Esophagus (tissue), 2 donors: ENCODE measurements at regions not wholly inside any gene's neighbourhood (a gene's known extent, or its start where the extent isn't known, plus 50 kb on each side); places are given as distances from the start of the nearest gene placed in this dataset.

Experiments used
- H3K27ac ChIP-seq, 2 donors: one replicate each; pipeline ENCODE4 v1.5.1; 2013; ENCODE audit warnings: low read depth in 2 of 2, mild to moderate bottlenecking in 2 of 2, inconsistent platforms in 1 of 2, low read length in 1 of 2, moderate library complexity in 1 of 2
- H3K27me3 ChIP-seq, 2 donors: one replicate each; pipeline ENCODE4 v1.6.1; 2013; ENCODE audit warnings: low read length in 2 of 2, control low read depth in 1 of 2, mild to moderate bottlenecking in 1 of 2; ENCODE audit not compliant: insufficient read depth in 2 of 2, control insufficient read depth in 1 of 2
- H3K36me3 ChIP-seq, 2 donors: one replicate each; pipeline ENCODE4 v1.6.1; 2013; ENCODE audit warnings: low read length in 1 of 2; ENCODE audit not compliant: control insufficient read depth in 2 of 2, insufficient read depth in 2 of 2
- H3K4me1 ChIP-seq, 2 donors: one replicate each; pipeline ENCODE4 v1.6.1; 2013; ENCODE audit warnings: low read length in 1 of 2; ENCODE audit not compliant: control insufficient read depth in 2 of 2, insufficient read depth in 2 of 2
- H3K4me3 ChIP-seq, 2 donors: one replicate each; pipeline ENCODE4 v1.5.1; 2013; ENCODE audit warnings: low read length in 2 of 2, mild to moderate bottlenecking in 2 of 2, low read depth in 1 of 2, moderate library complexity in 1 of 2
- H3K9me3 ChIP-seq, 2 donors: one replicate each; pipeline ENCODE4 v1.6.1; 2013; ENCODE audit warnings: mild to moderate bottlenecking in 2 of 2, low read depth in 1 of 2, low read length in 1 of 2, moderate library complexity in 1 of 2; ENCODE audit not compliant: control insufficient read depth in 2 of 2, insufficient read depth in 1 of 2
- WGBS, 2 donors: extraction: QIAGEN DNeasy Blood & Tissue Kit; methylation state at CpG; one replicate each; pipeline ENCODE4 v1.1.7; 2013; 5-methylcytosine and 5-hydroxymethylcytosine counted together
- donor health status: healthy with polysubstance abuse.
- donor health status: Bipolar disorder and iron deficiency.

DNA sequence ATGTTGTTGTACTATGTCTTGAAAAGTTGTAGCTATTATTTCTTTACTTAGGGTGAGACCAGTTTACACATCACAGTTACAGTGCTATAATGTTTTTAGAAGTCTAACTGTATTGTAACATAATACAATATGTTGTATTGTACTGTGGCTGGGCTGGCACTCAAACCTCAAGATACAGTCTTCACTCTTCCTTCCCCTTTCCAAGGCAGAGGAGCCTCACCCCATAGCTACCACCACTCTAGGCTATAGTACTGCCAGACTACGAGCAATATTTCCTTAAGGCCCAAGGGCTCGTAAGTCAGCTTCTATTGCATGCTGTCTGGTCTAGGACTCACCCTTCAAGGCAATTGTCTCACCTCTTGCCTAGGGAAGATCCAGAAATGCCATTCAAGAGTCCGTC lies 597.7 kb downstream of the OTOL1 start:
- Histone ChIP-seq H3K27me3 (no peaks in the 10 kb centered on the region), H3K36me3 (no peaks in the 10 kb centered on the region), H3K27ac (no peak overlapping the region), H3K4me1 (no peaks in the 10 kb centered on the region), H3K9me3 (no peaks in the 10 kb centered on the region), H3K4me3 (no peak overlapping the region)
- WGBS, 2 donors, result 71 to 80% methylated on average over 3 of the region's 3 CpGs

DNA sequence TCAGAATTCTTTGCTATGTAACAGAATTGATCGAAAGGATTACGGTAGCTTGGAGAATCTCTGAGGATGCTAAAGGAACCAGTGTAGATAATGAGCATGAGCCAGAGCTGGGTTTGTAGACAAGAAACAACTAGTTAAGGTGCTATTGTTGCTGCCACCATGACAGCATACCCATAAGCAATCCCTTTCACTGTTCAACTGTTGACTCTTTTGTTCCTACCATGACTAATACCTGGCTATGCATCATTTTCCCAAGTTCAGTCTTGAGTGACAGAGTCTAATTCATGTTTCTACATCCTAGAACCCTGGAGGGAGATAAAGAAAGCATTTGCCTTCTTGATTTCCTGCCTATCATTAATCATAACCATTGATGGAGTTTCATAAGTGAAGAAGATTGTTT lies 600.3 kb downstream of the OTOL1 start:
- H3K4me3 ChIP-seq, result no peak overlapping the region
- H3K27ac ChIP-seq, result no peak overlapping the region
- 17 to 50% methylated on average over 2 of the region's 2 CpGs for WGBS, 2 donors
- no peaks in the 10 kb centered on the region for H3K4me1 ChIP-seq
- no peaks in the 10 kb centered on the region for H3K9me3 ChIP-seq
- H3K36me3 ChIP-seq, result no peaks in the 10 kb centered on the region
- H3K27me3 ChIP-seq, result no peaks in the 10 kb centered on the region

DNA sequence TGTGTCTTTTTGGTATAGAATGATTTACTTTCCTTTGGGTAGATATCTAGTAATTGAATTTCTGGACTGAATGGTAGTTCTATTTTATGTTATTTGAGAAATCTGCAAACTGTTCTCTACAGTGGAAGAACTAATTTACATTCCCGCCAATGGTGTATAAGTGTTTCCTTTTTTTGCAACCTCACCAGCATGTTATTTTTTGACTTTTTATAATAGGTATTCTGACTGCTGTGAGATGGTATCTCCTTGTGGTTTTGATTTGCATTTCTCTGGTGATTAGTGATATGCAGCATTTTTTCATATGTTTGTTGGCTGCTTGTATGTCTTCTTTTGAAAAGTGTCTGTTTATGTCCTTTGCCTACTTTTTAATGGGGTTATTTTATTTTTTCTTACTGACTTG lies 607.2 kb downstream of the OTOL1 start:
- Histone ChIP-seq H3K4me1 (no peaks in the 10 kb centered on the region), H3K9me3 (no peaks in the 10 kb centered on the region), H3K4me3 (no peak overlapping the region), H3K27ac (no peak overlapping the region), H3K36me3 (no peaks in the 10 kb centered on the region), H3K27me3 (no peaks in the 10 kb centered on the region)
- WGBS, 2 donors, result 70 to 79% methylated on average over 1 of the region's 1 CpG

DNA sequence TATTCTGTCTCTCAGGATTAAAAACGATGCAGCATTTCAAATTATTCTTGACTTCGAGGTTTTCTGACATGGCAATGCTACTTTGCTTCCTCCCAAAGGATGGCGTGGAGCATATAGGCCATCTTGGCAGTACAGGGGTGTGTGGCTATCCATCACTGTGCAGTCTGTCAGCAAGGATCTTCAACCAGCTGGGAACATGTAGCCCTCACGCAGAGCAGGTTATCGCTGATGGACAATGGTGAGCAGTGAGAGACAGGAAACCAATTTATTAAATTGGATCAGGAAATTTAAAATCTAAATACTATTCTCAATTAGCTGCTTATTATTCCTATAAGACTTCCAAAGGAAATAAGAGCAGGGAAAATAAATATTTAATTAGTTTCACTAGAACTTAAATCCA lies 615.3 kb downstream of the OTOL1 start:
- Histone ChIP-seq H3K27ac (no peak overlapping the region), H3K9me3 (no peaks in the 10 kb centered on the region), H3K4me3 (no peak overlapping the region), H3K4me1 (no peaks in the 10 kb centered on the region), H3K27me3 (no peaks in the 10 kb centered on the region), H3K36me3 (no peaks in the 10 kb centered on the region)
- 75 to 78% methylated on average over 5 of the region's 5 CpGs for WGBS, 2 donors

DNA sequence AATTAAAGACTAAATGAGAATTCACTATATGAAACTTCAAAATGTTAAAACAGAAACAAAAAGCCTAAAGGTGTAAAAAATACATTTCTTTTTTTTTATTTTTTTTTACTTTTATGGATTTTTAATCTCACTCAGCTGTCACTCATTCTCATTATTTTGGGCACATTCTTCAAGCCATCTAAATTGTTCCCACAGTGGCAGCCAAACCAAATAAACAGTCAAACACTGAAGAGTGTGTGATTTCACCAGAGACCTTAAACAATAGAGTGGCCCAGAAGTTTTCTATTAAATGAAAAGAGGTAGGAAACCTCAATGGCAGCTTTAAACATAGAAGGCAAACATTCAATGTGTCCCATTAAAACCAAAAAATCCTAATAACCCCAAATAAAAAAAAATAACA lies 616.1 kb downstream of the OTOL1 start:
- H3K9me3 ChIP-seq, result no peaks in the 10 kb centered on the region
- H3K27me3 ChIP-seq, result no peaks in the 10 kb centered on the region
- no peaks in the 10 kb centered on the region for H3K4me1 ChIP-seq
- H3K27ac ChIP-seq, result no peak overlapping the region
- no peak overlapping the region for H3K4me3 ChIP-seq
- H3K36me3 ChIP-seq, result no peaks in the 10 kb centered on the region

DNA sequence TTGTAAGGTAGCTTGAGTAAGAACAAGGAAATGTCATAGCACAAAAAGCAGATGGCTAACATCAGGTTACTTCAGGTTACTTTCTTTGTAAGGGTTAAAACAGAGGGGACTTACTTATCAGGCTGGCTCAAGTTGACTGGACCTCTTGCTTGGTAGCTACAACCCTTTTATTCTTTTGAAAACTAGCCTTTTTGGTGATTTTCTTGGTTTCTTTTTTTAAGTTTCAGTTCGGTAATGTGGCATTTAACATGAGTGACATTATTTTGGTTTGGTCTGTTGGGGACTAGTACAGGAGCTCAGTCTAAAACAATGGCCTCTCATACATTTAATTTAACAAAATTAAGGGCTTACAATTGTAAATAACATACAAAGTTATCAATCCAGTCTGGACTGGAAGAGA lies 621.4 kb downstream of the OTOL1 start:
- no peak overlapping the region for H3K27ac ChIP-seq
- 77% methylated on average over 1 of the region's 1 CpG for WGBS, 2 donors

DNA sequence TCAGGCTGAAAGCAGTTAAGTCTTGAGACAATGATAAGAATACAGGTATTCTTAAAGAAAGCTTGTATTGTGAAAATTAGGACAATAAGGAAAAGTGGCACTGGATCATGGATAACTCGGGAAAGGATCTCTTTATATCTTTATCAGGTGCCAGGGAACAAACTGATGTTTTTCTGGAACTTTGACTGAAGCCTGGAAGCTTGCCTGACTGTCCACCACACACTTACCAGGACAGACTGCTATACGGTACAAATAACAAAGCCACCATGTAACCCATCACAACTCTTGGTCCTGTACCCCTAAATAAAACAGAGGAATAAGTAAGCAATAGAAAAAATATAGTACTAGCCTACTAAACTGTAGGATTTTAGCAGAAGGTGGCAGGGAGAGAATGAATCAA lies 623.0 kb downstream of the OTOL1 start:
- H3K27ac ChIP-seq, result no peak overlapping the region
- no peaks in the 10 kb centered on the region for H3K4me1 ChIP-seq
- H3K27me3 ChIP-seq, result no peaks in the 10 kb centered on the region
- no peaks in the 10 kb centered on the region for H3K9me3 ChIP-seq
- WGBS, 2 donors, result 56 to 63% methylated on average over 2 of the region's 2 CpGs
- H3K36me3 ChIP-seq, result no peaks in the 10 kb centered on the region
- H3K4me3 ChIP-seq, result no peak overlapping the region

More for the DNA sequence above, 621.4 kb downstream of the OTOL1 start:
- Histone ChIP-seq H3K4me3 (no peak overlapping the region), H3K27me3 (no peaks in the 10 kb centered on the region), H3K9me3 (no peaks in the 10 kb centered on the region), H3K36me3 (no peaks in the 10 kb centered on the region), H3K4me1 (no peaks in the 10 kb centered on the region)

DNA sequence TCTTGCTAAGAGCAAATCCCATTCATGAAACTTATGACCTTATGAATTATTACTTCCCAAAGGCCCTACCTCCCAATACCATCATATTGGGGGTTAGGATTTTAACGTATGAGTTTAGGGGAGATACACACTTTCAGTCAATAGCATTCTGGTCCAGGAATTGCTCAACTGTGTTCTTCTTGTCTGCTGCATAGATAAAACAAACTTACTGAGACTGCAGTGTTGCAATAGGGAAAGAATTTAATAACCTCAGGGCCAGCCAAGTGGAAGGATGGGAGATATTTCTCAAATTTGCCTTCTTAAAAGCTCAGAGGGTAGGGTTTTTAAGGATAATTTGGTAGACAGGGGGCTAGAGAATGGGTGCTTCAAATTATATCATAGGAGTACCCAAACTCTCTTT lies 625.8 kb downstream of the OTOL1 start:
- no peak overlapping the region for H3K27ac ChIP-seq

DNA sequence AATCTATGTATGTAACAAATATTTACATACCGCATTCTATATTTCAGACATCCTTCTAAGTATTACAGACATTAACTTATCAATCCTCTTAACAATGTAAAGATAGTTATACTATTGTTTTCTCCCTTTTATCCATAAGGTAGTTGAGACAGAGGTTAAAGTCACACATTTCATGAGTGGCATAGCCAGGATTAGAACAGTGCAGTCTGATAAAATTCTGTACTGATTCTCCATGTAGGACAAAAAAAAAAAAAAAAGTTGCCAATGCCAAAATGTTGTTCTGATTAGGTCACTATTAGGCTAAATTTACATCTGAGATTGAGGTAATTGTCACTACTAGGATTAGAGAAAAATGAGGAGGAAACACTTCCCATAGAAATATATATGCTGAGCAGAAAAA lies 629.2 kb downstream of the OTOL1 start:
- no peaks in the 10 kb centered on the region for H3K36me3 ChIP-seq
- WGBS, 2 donors, result 84 to 96% methylated on average over 1 of the region's 1 CpG
- H3K9me3 ChIP-seq, result no peaks in the 10 kb centered on the region
- H3K4me3 ChIP-seq, result no peak overlapping the region
- no peaks in the 10 kb centered on the region for H3K27me3 ChIP-seq
- H3K4me1 ChIP-seq, result no peaks in the 10 kb centered on the region
- H3K27ac ChIP-seq, result no peak overlapping the region

More for the DNA sequence above, 625.8 kb downstream of the OTOL1 start:
- no peaks in the 10 kb centered on the region for H3K36me3 ChIP-seq
- H3K4me1 ChIP-seq, result no peaks in the 10 kb centered on the region
- no peaks in the 10 kb centered on the region for H3K9me3 ChIP-seq
- no peaks in the 10 kb centered on the region for H3K27me3 ChIP-seq
- no peak overlapping the region for H3K4me3 ChIP-seq
- 64 to 89% methylated on average over 1 of the region's 1 CpG for WGBS, 2 donors

DNA sequence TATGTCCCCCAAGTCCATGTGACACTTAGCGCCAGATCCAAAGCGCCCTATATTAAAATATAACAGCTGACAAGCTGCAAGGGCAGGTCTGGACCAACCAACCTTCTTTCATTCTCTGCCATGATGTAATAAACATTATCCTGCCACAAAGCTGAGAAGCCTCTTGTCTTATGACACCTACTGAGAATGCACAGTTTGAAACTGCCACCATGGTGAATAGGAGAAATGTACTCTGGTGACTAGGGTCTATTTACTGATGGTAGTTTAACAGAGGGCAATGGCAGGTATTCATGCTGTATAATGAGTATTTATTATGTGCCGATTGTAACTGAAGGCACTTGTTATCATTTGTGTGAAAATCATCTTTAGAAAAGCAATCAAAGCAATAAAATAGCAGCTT lies 634.0 kb downstream of the OTOL1 start:
- Histone ChIP-seq H3K4me3 (no peak overlapping the region), H3K9me3 (no peaks in the 10 kb centered on the region), H3K27me3 (no peaks in the 10 kb centered on the region), H3K36me3 (no peaks in the 10 kb centered on the region), H3K4me1 (no peaks in the 10 kb centered on the region), H3K27ac (no peak overlapping the region)
- 87 to 88% methylated on average over 3 of the region's 3 CpGs for WGBS, 2 donors
